GM12878 (cell line): ENCODE measurements at regions not wholly inside any gene's neighbourhood (a gene's known extent, or its start where the extent isn't known, plus 50 kb on each side); places are given as distances from the start of the nearest gene placed in this dataset.

Experiments used
- ATAC-seq: fragments of 200-7000 bp; cut with Tn5 transposase; 3 replicates; pipeline ENCODE4 v1.9.1; 2020; ENCODE audit warnings: mild to moderate bottlenecking, moderate library complexity
- BruUV-seq: library from RNA; stranded (reverse); fragments of 400-500 nt; replicated peaks from 2 replicates; lab custom pipeline; 2021; lab: Mats Ljungman, UMichigan
- CTCF ChIA-PET: fragments of 300-600 bp; sonication (Branson Sonifier 250); formaldehyde crosslinking; extraction: SDS; loops from one replicate; lab custom pipeline; 2021; ENCODE audit warnings: inconsistent platforms; lab: Yijun Ruan, JAX
- POLR2A ChIA-PET: fragments of 350-600 bp; formaldehyde crosslinking; extraction: SDS; loops from one replicate; lab custom pipeline; 2021; ENCODE audit warnings: inconsistent platforms; lab: Charles Lee
- RAD21 ChIA-PET: fragments of 300-600 bp; sonication (Branson Sonifier 250); formaldehyde crosslinking; loops from one replicate; lab custom pipeline; 2023; ENCODE audit warnings: antibody characterized with exemption; ENCODE audit not compliant: unreplicated experiment; lab: Charles Lee
- SMC1A ChIA-PET: fragments of 300-600 bp; sonication (Branson Sonifier 250); formaldehyde crosslinking; loops from one replicate; lab custom pipeline; 2023; ENCODE audit not compliant: unreplicated experiment, uncharacterized antibody; lab: Charles Lee
- DNase-seq: peaks from one replicate; pipeline ENCODE4 v3.0.0-alpha.2; 2011; ENCODE audit warnings: low read depth, low spot score
- FAIRE-seq: peaks from 3 replicates; lab custom pipeline; 2011; peaks lifted over from hg19 to GRCh38; lab: Jason Lieb, UNC
- H2AFZ ChIP-seq: 2 replicates; pipeline ENCODE4 v1.6.0; 2011; ENCODE audit warnings: low read depth, low read length, control low read depth; ENCODE audit not compliant: control insufficient read depth
- H3K27ac ChIP-seq: 2 replicates; pipeline ENCODE4 v1.5.1; 2011; ENCODE audit warnings: control low read depth; ENCODE audit not compliant: control insufficient read depth, insufficient read depth
- H3K27me3 ChIP-seq, 2 experiments: replicated peaks in 1 of 2; 2 replicates each; pipeline versions ENCODE4 v1.6.0 to v1.6.1; 2011; ENCODE audit warnings: low read length in 1 of 2; ENCODE audit not compliant: control insufficient read depth in 2 of 2, insufficient read depth in 2 of 2
- H3K36me3 ChIP-seq, 2 experiments: 2 replicates each; pipeline ENCODE4 v1.5.1; 2011; ENCODE audit warnings: low read length in 1 of 2; ENCODE audit not compliant: control insufficient read depth in 2 of 2, insufficient read depth in 2 of 2
- H3K4me1 ChIP-seq: 2 replicates; pipeline ENCODE4 v1.6.1; 2011; ENCODE audit warnings: mild to moderate bottlenecking, low read length, moderate library complexity, mixed read lengths; ENCODE audit not compliant: control insufficient read depth, insufficient read depth
- H3K4me2 ChIP-seq: 2 replicates; pipeline ENCODE4 v1.6.0; 2011; ENCODE audit warnings: control low read depth; ENCODE audit not compliant: control insufficient read depth, insufficient read depth
- H3K4me3 ChIP-seq: fragments of 200-600 bp; sonication (generic); 2 replicates; pipeline ENCODE4 v1.5.1; 2016
- H3K79me2 ChIP-seq: 2 replicates; pipeline ENCODE4 v1.6.0; 2011; ENCODE audit warnings: low read length; ENCODE audit not compliant: control insufficient read depth, insufficient read depth
- H3K9ac ChIP-seq: 2 replicates; pipeline ENCODE4 v1.8.0; 2011; ENCODE audit warnings: low read length, control low read depth, mixed read lengths; ENCODE audit not compliant: control insufficient read depth, insufficient read depth
- H3K9me3 ChIP-seq: replicated peaks from 3 replicates; pipeline ENCODE4 v1.5.1; 2011; ENCODE audit warnings: mild to moderate bottlenecking, low read length; ENCODE audit not compliant: control insufficient read depth, insufficient read depth
- H4K20me1 ChIP-seq: 2 replicates; pipeline ENCODE4 v1.6.0; 2011; ENCODE audit not compliant: control insufficient read depth, insufficient read depth
- ASH2L ChIP-seq: fragments of 300-600, 200-600 bp; sonication (generic); IDR thresholded peaks from 2 replicates; pipeline ENCODE4 v1.6.1; 2017; ENCODE audit warnings: low read depth, mild to moderate bottlenecking, borderline replicate concordance
- BCL11A ChIP-seq: IDR thresholded peaks from 2 replicates; pipeline ENCODE4 v1.6.1; 2011; ENCODE audit warnings: low read depth, low read length
- PAX8 ChIP-seq: fragments of 450-650 bp; IDR thresholded peaks from 2 replicates; pipeline ENCODE4 v1.6.1; 2017; ENCODE audit warnings: mild to moderate bottlenecking, moderate library complexity
- POU2F2 ChIP-seq: IDR thresholded peaks from 3 replicates; pipeline ENCODE4 v1.6.1; 2011; ENCODE audit warnings: low read depth, mild to moderate bottlenecking, low read length, borderline replicate concordance
- RELA ChIP-seq: fragments of 450-650 bp; IDR thresholded peaks from 2 replicates; pipeline ENCODE4 v1.8.0; 2014; ENCODE audit warnings: borderline replicate concordance; ENCODE audit not compliant: partially characterized antibody
- RFX5 ChIP-seq: IDR thresholded peaks from 2 replicates; pipeline ENCODE4 v1.6.1; 2011; ENCODE audit warnings: low read depth, low read length, improper control_type of control experiment
- SMAD1 ChIP-seq: fragments of 450-650 bp; IDR thresholded peaks from 2 replicates; pipeline ENCODE4 v1.6.1; 2018; ENCODE audit warnings: mild to moderate bottlenecking, low read depth; ENCODE audit not compliant: partially characterized antibody
- SRF ChIP-seq, 2 experiments: IDR thresholded peaks; 2 replicates each; pipeline ENCODE4 v1.6.1; 2011; ENCODE audit warnings: low read depth in 2 of 2, low read length in 2 of 2, mild to moderate bottlenecking in 1 of 2, moderate library complexity in 1 of 2
- WGBS: methylation state at CpG from one replicate; pipeline ENCODE4 v1.1.6; 2016; ENCODE audit warnings: low lambda C conversion rate; ENCODE audit not compliant: insufficient replicate concordance, insufficient coverage; ENCODE audit errors: missing lambda C conversion rate; 5-methylcytosine and 5-hydroxymethylcytosine counted together
- in situ Hi-C: fragments of 300-500 bp; cut with MboI; formaldehyde crosslinking; loops from 9 replicates; pipeline ENCODE4 v1.14.3; 2018; ENCODE audit warnings: mixed read lengths
- intact Hi-C: fragments of 100-400 bp; cut with micrococcal nuclease; formaldehyde crosslinking; loops from one replicate; pipeline ENCODE4 v1.14.2; 2022; ENCODE audit not compliant: unreplicated experiment
- TF ChIP-seq, protein P1 (sequence below): fragments of 450-650 bp; IDR thresholded peaks from 2 replicates; pipeline ENCODE4 v1.6.1; 2017; ENCODE audit warnings: borderline replicate concordance
- TF ChIP-seq, protein P2 (sequence below): fragments of 450-650 bp; formaldehyde crosslinking; IDR thresholded peaks from 2 replicates; pipeline ENCODE4 v1.4.0; 2022; ENCODE audit warnings: mild to moderate bottlenecking, moderate library complexity

GRCh38 chr7:153320005-153320404, 560.5 kb downstream of the ACTR3B start:
- Histone ChIP-seq H3K4me3 (no peak overlapping the region), H3K9ac (no peak overlapping the region), H3K27me3 (no peaks in the 10 kb centered on the region), H3K36me3 (no peaks in the 10 kb centered on the region), H4K20me1 (no peaks in the 10 kb centered on the region), H3K27ac (no peak overlapping the region), H3K9me3 (no peaks in the 10 kb centered on the region), H3K4me1 (no peaks in the 10 kb centered on the region), H3K4me2 (no peak overlapping the region), H2AFZ (no peak overlapping the region)
- RAD21 ChIA-PET, result no interaction called here
- 0% methylated on average over 4 of the region's 4 CpGs for WGBS
- intact Hi-C loops, result no loop called here
- CTCF ChIA-PET, result no interaction called here
- DNase-seq (no peak), ATAC-seq (no peak), FAIRE-seq (no peak)
- SMC1A ChIA-PET, result no interaction called here
- in situ Hi-C loops, result no loop called here
- TF ChIP-seq, protein P1, sequence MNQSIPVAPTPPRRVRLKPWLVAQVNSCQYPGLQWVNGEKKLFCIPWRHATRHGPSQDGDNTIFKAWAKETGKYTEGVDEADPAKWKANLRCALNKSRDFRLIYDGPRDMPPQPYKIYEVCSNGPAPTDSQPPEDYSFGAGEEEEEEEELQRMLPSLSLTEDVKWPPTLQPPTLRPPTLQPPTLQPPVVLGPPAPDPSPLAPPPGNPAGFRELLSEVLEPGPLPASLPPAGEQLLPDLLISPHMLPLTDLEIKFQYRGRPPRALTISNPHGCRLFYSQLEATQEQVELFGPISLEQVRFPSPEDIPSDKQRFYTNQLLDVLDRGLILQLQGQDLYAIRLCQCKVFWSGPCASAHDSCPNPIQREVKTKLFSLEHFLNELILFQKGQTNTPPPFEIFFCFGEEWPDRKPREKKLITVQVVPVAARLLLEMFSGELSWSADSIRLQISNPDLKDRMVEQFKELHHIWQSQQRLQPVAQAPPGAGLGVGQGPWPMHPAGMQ, result no peak
- TF ChIP-seq PAX8, result no peak
- TF ChIP-seq SRF (IDR thresholded peaks at IDR 0.05; ENCODE audit: low read depth in 2 of 2, low read length in 2 of 2), result no peak
- no peak for TF ChIP-seq SMAD1
- no peak for TF ChIP-seq RFX5
- TF ChIP-seq BCL11A, result no peak
- no peak for TF ChIP-seq POU2F2
- TF ChIP-seq, protein P2, sequence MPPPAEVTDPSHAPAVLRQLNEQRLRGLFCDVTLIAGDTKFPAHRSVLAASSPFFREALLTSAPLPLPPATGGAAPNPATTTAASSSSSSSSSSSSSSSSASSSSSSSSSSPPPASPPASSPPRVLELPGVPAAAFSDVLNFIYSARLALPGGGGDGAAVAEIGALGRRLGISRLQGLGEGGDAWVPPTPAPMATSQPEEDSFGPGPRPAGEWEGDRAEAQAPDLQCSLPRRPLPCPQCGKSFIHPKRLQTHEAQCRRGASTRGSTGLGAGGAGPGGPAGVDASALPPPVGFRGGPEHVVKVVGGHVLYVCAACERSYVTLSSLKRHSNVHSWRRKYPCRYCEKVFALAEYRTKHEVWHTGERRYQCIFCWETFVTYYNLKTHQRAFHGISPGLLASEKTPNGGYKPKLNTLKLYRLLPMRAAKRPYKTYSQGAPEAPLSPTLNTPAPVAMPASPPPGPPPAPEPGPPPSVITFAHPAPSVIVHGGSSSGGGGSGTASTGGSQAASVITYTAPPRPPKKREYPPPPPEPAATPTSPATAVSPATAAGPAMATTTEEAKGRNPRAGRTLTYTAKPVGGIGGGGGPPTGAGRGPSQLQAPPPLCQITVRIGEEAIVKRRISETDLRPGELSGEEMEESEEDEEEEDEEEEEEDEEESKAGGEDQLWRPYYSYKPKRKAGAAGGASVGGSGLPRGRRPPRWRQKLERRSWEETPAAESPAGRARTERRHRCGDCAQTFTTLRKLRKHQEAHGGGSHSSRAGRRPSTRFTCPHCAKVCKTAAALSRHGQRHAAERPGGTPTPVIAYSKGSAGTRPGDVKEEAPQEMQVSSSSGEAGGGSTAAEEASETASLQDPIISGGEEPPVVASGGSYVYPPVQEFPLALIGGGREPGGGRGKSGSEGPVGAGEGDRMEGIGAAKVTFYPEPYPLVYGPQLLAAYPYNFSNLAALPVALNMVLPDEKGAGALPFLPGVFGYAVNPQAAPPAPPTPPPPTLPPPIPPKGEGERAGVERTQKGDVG, result no peak
- no peak for TF ChIP-seq ASH2L
- no peak for TF ChIP-seq RELA
- TF ChIP-seq, all 136 proteins: peak for 0
- H3K79me2 ChIP-seq, result no peaks in the 10 kb centered on the region
- no TSS peak for BruUV-seq
- POLR2A ChIA-PET, result no interaction called here
